WTC11 (cell line): ENCODE measurements at regions not wholly inside any gene's neighbourhood (a gene's known extent, or its start where the extent isn't known, plus 50 kb on each side); places are given as distances from the start of the nearest gene placed in this dataset.
"Not testable (repeated sequence)": the region's sequence is repeated elsewhere in the genome, so short reads cannot be mapped to it uniquely, and the experiment has no call there.

Experiments used
- ATAC-seq: fragments of 200-7000 bp; cut with Tn5 transposase; 2 replicates; pipeline ENCODE4 v1.10.0; 2021; ENCODE audit warnings: mild to moderate bottlenecking, moderate library complexity
- CTCF ChIA-PET: fragments of 300-600 bp; sonication (Branson Sonifier 250); formaldehyde crosslinking; loops from one replicate; lab custom pipeline; 2021; ENCODE audit warnings: antibody characterized with exemption; lab: Charles Lee
- POLR2A ChIA-PET: fragments of 350-600 bp; sonication (Branson Sonifier 250); formaldehyde crosslinking; loops from one replicate; lab custom pipeline; 2021; ENCODE audit warnings: antibody characterized with exemption; lab: Charles Lee
- DNase-seq: peaks from one replicate; pipeline ENCODE4 v3.0.0; 2021; ENCODE audit warnings: low spot score
- H3K27ac Mint-ChIP-seq: 2 replicates; pipeline ENCODE4 v1.8.0; 2021; ENCODE audit warnings: mixed read lengths
- H3K27me3 Mint-ChIP-seq: 2 replicates; pipeline ENCODE4 v1.8.0; 2021; ENCODE audit warnings: low read depth, mild to moderate bottlenecking, moderate library complexity, mixed read lengths
- H3K36me3 Mint-ChIP-seq: 2 replicates; pipeline ENCODE4 v1.8.0; 2021; ENCODE audit warnings: mixed read lengths
- H3K4me1 Mint-ChIP-seq: 2 replicates; pipeline ENCODE4 v1.8.0; 2022; ENCODE audit warnings: mixed read lengths
- H3K4me3 Mint-ChIP-seq: 2 replicates; pipeline ENCODE4 v1.8.0; 2021; ENCODE audit warnings: mild to moderate bottlenecking, moderate library complexity, mixed read lengths
- H3K9me3 Mint-ChIP-seq: 2 replicates; pipeline ENCODE4 v1.8.0; 2021; ENCODE audit warnings: mixed read lengths
- ATF3 ChIP-seq: sonication (generic); formaldehyde crosslinking; conservative IDR thresholded peaks from 2 replicates; pipeline ENCODE4 v1.8.1; 2022; ENCODE audit warnings: mild to moderate bottlenecking, missing genetic modification reagents
- CREM ChIP-seq: sonication (generic); formaldehyde crosslinking; IDR thresholded peaks from 2 replicates; pipeline ENCODE4 v1.8.1; 2022; ENCODE audit warnings: mild to moderate bottlenecking, missing genetic modification reagents, moderate library complexity
- CTCF ChIP-seq: fragments of 200-600 bp; IDR thresholded peaks from 2 replicates; pipeline ENCODE4 v1.8.0; 2022; ENCODE audit warnings: antibody characterized with exemption
- E2F1 ChIP-seq: sonication (generic); formaldehyde crosslinking; IDR thresholded peaks from 2 replicates; pipeline ENCODE4 v1.8.0; 2022; ENCODE audit warnings: mild to moderate bottlenecking, missing genetic modification reagents
- HMGXB4 ChIP-seq: sonication (generic); formaldehyde crosslinking; IDR thresholded peaks from 2 replicates; pipeline ENCODE4 v1.8.1; 2023; ENCODE audit warnings: mild to moderate bottlenecking, moderate library complexity, missing genetic modification reagents
- IRF2 ChIP-seq: sonication (generic); formaldehyde crosslinking; IDR thresholded peaks from 2 replicates; pipeline ENCODE4 v1.8.0; 2022; ENCODE audit warnings: low read depth, missing genetic modification reagents, borderline replicate concordance
- MAX ChIP-seq: sonication (generic); formaldehyde crosslinking; IDR thresholded peaks from 2 replicates; pipeline ENCODE4 v1.8.0; 2022; ENCODE audit warnings: mild to moderate bottlenecking, missing genetic modification reagents
- MXD4 ChIP-seq: fragments of 250-450 bp; sonication (Bioruptor Pico); IDR thresholded peaks from 2 replicates; pipeline ENCODE4 v1.8.0; 2021; ENCODE audit warnings: mild to moderate bottlenecking, moderate library complexity, borderline replicate concordance
- NFE2L1 ChIP-seq: sonication (generic); formaldehyde crosslinking; IDR thresholded peaks from 2 replicates; pipeline ENCODE4 v1.8.1; 2023; ENCODE audit warnings: missing genetic modification reagents
- NFYB ChIP-seq: sonication (generic); formaldehyde crosslinking; conservative IDR thresholded peaks from 2 replicates; pipeline ENCODE4 v1.8.0; 2022; ENCODE audit warnings: low read depth, missing genetic modification reagents
- SOX15 ChIP-seq: fragments of 250-450 bp; sonication (Bioruptor Pico); IDR thresholded peaks from 2 replicates; pipeline ENCODE4 v1.9.0; 2021; ENCODE audit warnings: mild to moderate bottlenecking
- TP53 ChIP-seq: sonication (generic); formaldehyde crosslinking; IDR thresholded peaks from 2 replicates; pipeline ENCODE4 v1.8.1; 2023; ENCODE audit warnings: mild to moderate bottlenecking, missing genetic modification reagents
- USF1 ChIP-seq: sonication (generic); formaldehyde crosslinking; IDR thresholded peaks from 2 replicates; pipeline ENCODE4 v1.8.0; 2022; ENCODE audit warnings: mild to moderate bottlenecking, missing genetic modification reagents
- USF2 ChIP-seq: sonication (generic); formaldehyde crosslinking; IDR thresholded peaks from 2 replicates; pipeline ENCODE4 v1.8.1; 2023; ENCODE audit warnings: mild to moderate bottlenecking, missing genetic modification reagents, moderate library complexity
- ZNF416 ChIP-seq: fragments of 250-450 bp; sonication (Bioruptor Pico); IDR thresholded peaks from 2 replicates; pipeline ENCODE4 v1.9.0; 2021; ENCODE audit warnings: mild to moderate bottlenecking, inconsistent platforms
- ZNF425 ChIP-seq: fragments of 250-450 bp; sonication (Bioruptor Pico); conservative IDR thresholded peaks from 2 replicates; pipeline ENCODE4 v1.9.0; 2021; ENCODE audit warnings: mild to moderate bottlenecking
- ZNF532 ChIP-seq: fragments of 250-450 bp; sonication (Bioruptor Pico); IDR thresholded peaks from 2 replicates; pipeline ENCODE4 v1.9.0; 2021; ENCODE audit warnings: mild to moderate bottlenecking, borderline replicate concordance

GRCh38 chr1:207205614-207206061, 101.6 kb downstream of the C4BPA start (continued):
- TF ChIP-seq CTCF (no peak), TP53 (no peak), E2F1 (CRISPR knock-in tag) (no peak), HMGXB4 (CRISPR knock-in tag) (no peak), IRF2 (CRISPR knock-in tag) (no peak), ZNF425 (CRISPR knock-in tag) (no peak), NFE2L1 (CRISPR knock-in tag) (no peak)
- TF ChIP-seq, all 79 proteins: peak for 0

GRCh38 chr1:207208691-207209090, 104.7 kb downstream of the C4BPA start:
- CTCF ChIA-PET, ATAC-seq, H3K27me3 Mint-ChIP-seq, POLR2A ChIA-PET, H3K4me3 Mint-ChIP-seq, DNase-seq, H3K27ac Mint-ChIP-seq, H3K4me1 Mint-ChIP-seq: not testable (repeated sequence)
- Mint-ChIP-seq H3K36me3 (peaks cover 18% of the 10 kb centered on the region), H3K9me3 (peaks cover 41% of the 10 kb centered on the region)

GRCh38 chr1:207214453-207214852, 107.0 kb upstream of the CD55 start:
- Mint-ChIP-seq H3K36me3 (peaks cover 10% of the 10 kb centered on the region), H3K27ac (no peak overlapping the region), H3K4me3 (no peak overlapping the region), H3K9me3 (peaks cover 32% of the 10 kb centered on the region), H3K27me3 (no peaks in the 10 kb centered on the region; the same call in 1 of the 2 replicates), H3K4me1 (peaks cover 3% of the 10 kb centered on the region; the same call in 1 of the 2 replicates)
- ChIA-PET POLR2A (no interaction called here), CTCF (no interaction called here)
- DNase-seq: no peak
- no peak for ATAC-seq
- TF ChIP-seq ZNF532 (CRISPR knock-in tag) (no peak), SOX15 (CRISPR knock-in tag) (no peak), ATF3 (CRISPR knock-in tag) (no peak), TP53 (no peak), NFYB (CRISPR knock-in tag) (no peak), USF2 (CRISPR knock-in tag) (no peak), CREM (CRISPR knock-in tag) (no peak), MAX (CRISPR knock-in tag) (no peak), USF1 (CRISPR knock-in tag) (no peak), MXD4 (CRISPR knock-in tag) (no peak), ZNF416 (CRISPR knock-in tag) (no peak)
